Middle frontal gyrus (tissue), 1 donor: ENCODE measurements at regions not wholly inside any gene's neighbourhood (a gene's known extent, or its start where the extent isn't known, plus 50 kb on each side); places are given as distances from the start of the nearest gene placed in this dataset.
"Not testable (repeated sequence)": the region's sequence is repeated elsewhere in the genome, so short reads cannot be mapped to it uniquely, and the experiment has no call there.

Experiments used
- DNase-seq: peaks from one replicate; pipeline ENCODE4 v3.0.0-alpha.2; 2015; ENCODE audit warnings: low spot score; ENCODE audit errors: extremely low spot score

- no peak for DNase-seq
Measured at GRCh38 chr5:96175090-96175489, 213.4 kb upstream of the ELL2 start.

GRCh38 chr5:96173366-96173765 is 211.7 kb upstream of the ELL2 start:
- DNase-seq, result no peak

GRCh38 chr5:96172436-96172835 is 210.8 kb upstream of the ELL2 start:
- DNase-seq, result no peak

- not testable (repeated sequence) for DNase-seq
Measured at GRCh38 chr5:96171973-96172372, 210.3 kb upstream of the ELL2 start.

- DNase-seq, result not testable (repeated sequence)
Measured at GRCh38 chr5:96170481-96171125, 209.0 kb upstream of the ELL2 start.

GRCh38 chr5:96168833-96169232 is 207.2 kb upstream of the ELL2 start:
- DNase-seq, result not testable (repeated sequence)

GRCh38 chr5:96159043-96159442 is 197.4 kb upstream of the ELL2 start:
- no peak for DNase-seq

- DNase-seq, result no peak
Measured at GRCh38 chr5:96157841-96158291, 196.2 kb upstream of the ELL2 start.

- no peak for DNase-seq
Measured at GRCh38 chr5:96157077-96157780, 195.6 kb upstream of the ELL2 start.

GRCh38 chr5:96155147-96155546 is 193.5 kb upstream of the ELL2 start:
- DNase-seq, result no peak

- no peak for DNase-seq
Measured at GRCh38 chr5:96151891-96152290, 190.2 kb upstream of the ELL2 start.

GRCh38 chr5:96150007-96150406 is 188.4 kb upstream of the ELL2 start:
- DNase-seq, result no peak

- no peak for DNase-seq
Measured at GRCh38 chr5:96149546-96149945, 187.9 kb upstream of the ELL2 start.

- no peak for DNase-seq
Measured at GRCh38 chr5:96149021-96149420, 187.4 kb upstream of the ELL2 start.

- DNase-seq, result no peak
Measured at GRCh38 chr5:96148376-96148775, 186.7 kb upstream of the ELL2 start.

GRCh38 chr5:96147866-96148265 is 186.2 kb upstream of the ELL2 start:
- no peak for DNase-seq

- DNase-seq, result no peak
Measured at GRCh38 chr5:96146675-96147074, 185.0 kb upstream of the ELL2 start.

- no peak for DNase-seq
Measured at GRCh38 chr5:96144289-96144688, 182.6 kb upstream of the ELL2 start.

GRCh38 chr5:96143450-96143849 is 181.8 kb upstream of the ELL2 start:
- DNase-seq, result no peak

- no peak for DNase-seq
Measured at GRCh38 chr5:96142786-96143434, 181.3 kb upstream of the ELL2 start.

- no peak for DNase-seq
Measured at GRCh38 chr5:96142184-96142781, 180.6 kb upstream of the ELL2 start.

GRCh38 chr5:96141749-96142148 is 180.1 kb upstream of the ELL2 start:
- DNase-seq, result no peak
